ENCODE measurements at regions not wholly inside any gene's neighbourhood (a gene's known extent, or its start where the extent isn't known, plus 50 kb on each side); places are given as distances from the start of the nearest gene placed in this dataset.
A peak's percentile ranks its signal among the peaks of the same experiment; 100 is the strongest.

DNA sequence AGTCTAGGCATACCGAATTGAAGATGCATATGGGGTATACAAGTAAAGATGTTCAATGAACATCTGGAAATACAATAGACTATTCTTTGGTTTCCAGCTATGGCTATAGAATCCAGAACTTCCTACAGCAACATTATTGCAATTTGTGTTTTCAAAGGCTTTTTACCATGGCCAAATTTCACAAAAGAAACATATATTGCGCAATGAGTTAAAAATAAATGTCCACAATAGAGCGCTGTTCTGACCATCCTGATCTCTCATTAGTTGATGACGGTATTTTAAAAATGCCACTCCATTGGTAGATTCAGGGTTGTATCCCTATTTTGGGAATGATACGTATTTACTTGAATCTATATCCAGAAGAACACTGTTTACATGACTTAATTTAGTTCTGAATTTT lies 139.2 kb downstream of the LINC00632 start:
- no peak for DNase-seq

- no peak for DNase-seq
These were observed 141.7 kb upstream of the SPANXB1 start for GRCh38 chrX:140860718-140861117.

- DNase-seq, result no peak
These were observed 135.9 kb upstream of the SPANXB1 start for GRCh38 chrX:140866446-140866845.

- no peak for DNase-seq
These were observed 89.8 kb upstream of the SPANXB1 start for GRCh38 chrX:140912606-140913005.

- DNase-seq, result no peak
These were observed 88.4 kb upstream of the SPANXB1 start for GRCh38 chrX:140913802-140914501.

- DNase-seq, result no peak
These were observed 85.5 kb upstream of the SPANXB1 start for GRCh38 chrX:140916872-140917271.

GRCh38 chrX:140917354-140918115 lies 84.9 kb upstream of the SPANXB1 start:
- no peak for DNase-seq

GRCh38 chrX:140918398-140919038 lies 83.9 kb upstream of the SPANXB1 start:
- DNase-seq, result peak in 1 of 2 donors; percentile 23

GRCh38 chrX:140920416-140920815 lies 82.0 kb upstream of the SPANXB1 start:
- no peak for DNase-seq

GRCh38 chrX:140923118-140923517 lies 79.3 kb upstream of the SPANXB1 start:
- no peak for DNase-seq

- no peak for DNase-seq
These were observed 73.7 kb upstream of the SPANXB1 start for GRCh38 chrX:140928739-140929138.

DNA sequence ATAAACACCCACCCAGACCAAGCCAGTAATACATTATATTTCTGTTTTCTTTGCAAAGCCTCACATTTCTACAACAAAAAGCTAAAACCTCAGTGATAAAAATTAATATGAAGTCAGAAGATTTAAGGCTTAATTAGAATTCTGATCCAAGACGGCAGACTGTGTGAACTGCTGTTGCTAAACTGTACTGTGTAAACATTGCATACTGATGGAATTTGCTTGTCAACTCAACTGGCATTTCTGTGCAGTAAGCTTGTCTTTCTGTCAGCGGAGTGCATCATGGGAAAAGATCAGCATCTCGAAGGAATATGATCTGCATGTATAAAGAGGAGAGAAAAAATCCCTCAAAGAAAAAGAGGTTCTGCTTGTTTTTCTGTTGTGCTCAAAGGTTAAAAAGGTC lies 69.4 kb upstream of the SPANXB1 start:
- no peak for DNase-seq

GRCh38 chrX:140933874-140934655 lies 68.3 kb upstream of the SPANXB1 start:
- DNase-seq, result no peak

DNA sequence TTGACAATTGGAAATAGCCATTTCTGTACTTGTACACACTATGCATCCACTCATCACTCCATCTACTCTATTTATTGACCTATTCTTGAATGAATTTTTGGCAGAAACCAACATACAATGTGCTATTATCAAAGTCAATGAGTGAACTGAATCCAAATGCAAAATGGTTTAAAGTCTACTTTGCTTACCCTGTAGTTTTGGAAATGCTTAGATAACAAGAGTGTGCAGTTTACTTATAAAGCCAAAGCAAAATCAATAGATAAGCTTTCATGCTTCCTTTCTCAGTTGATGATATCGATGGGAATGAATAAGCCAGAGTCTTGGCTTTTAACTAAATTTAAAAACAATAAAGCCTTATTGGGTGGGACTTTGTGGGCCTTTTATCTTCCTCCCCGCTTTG lies 58.9 kb upstream of the SPANXB1 start:
- DNase-seq, result no peak

DNA sequence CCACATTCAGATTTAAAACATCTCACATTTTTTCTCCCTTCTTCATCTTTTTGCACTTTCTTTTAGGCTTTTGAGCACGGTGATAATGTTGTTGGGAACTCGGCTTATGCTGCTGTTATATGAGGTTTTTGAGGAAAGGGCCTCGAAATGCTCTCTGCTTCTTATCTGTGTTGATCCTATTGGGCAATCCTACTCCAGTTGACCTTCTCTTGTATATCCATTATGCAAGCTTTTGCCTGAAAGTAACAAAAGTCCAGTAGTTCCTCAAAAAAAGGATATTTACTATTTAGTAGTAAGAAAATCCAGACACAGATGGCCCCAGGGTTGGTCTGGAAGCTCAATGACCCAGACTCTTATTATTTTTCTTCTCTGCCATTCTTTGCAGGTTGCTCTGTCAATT lies 57.7 kb upstream of the SPANXB1 start:
- DNase-seq, result no peak

DNA sequence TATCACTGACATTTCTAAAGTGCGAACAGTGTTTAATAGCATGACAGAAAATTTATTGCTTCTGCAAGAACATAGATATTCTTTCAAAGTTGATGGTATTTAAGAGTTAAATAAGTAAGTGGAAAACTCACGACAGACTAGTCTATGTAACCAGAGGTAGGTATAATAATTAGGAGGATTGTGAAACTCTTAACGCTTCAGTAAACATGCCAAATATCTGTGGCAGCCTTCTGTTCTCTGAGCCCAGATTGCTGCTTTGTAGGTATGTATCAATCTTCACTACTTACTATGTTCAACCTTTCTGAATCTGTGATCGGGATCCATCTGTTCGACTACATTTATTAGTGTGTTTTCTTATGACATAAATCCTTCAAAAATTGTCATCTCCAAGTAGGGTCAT lies 53.6 kb upstream of the SPANXB1 start:
- DNase-seq, result no peak

GRCh38 chrX:140949233-140949632 lies 53.2 kb upstream of the SPANXB1 start:
- no peak for DNase-seq
